KOPT-K1 (cell line): ENCODE measurements at regions not wholly inside any gene's neighbourhood (a gene's known extent, or its start where the extent isn't known, plus 50 kb on each side); places are given as distances from the start of the nearest gene placed in this dataset.

Experiments used
- H3K27ac ChIP-seq: fragments of 200-600 bp; sonication (generic); 2 replicates; pipeline ENCODE4 v1.5.1; 2016; ENCODE audit warnings: antibody characterized with exemption, mild to moderate bottlenecking, low read depth, low read length; ENCODE audit not compliant: poor library complexity, severe bottlenecking
- H3K36me3 ChIP-seq: fragments of 200-600 bp; sonication (generic); 2 replicates; pipeline ENCODE4 v1.5.1; 2017; ENCODE audit warnings: antibody characterized with exemption, mild to moderate bottlenecking, low read length, moderate library complexity; ENCODE audit not compliant: insufficient read depth
- H3K9me3 ChIP-seq: fragments of 200-600 bp; sonication (generic); 2 replicates; pipeline ENCODE4 v1.5.1; 2017; ENCODE audit warnings: antibody characterized with exemption, low read length, mild to moderate bottlenecking; ENCODE audit not compliant: insufficient read depth, poor library complexity, severe bottlenecking

DNA sequence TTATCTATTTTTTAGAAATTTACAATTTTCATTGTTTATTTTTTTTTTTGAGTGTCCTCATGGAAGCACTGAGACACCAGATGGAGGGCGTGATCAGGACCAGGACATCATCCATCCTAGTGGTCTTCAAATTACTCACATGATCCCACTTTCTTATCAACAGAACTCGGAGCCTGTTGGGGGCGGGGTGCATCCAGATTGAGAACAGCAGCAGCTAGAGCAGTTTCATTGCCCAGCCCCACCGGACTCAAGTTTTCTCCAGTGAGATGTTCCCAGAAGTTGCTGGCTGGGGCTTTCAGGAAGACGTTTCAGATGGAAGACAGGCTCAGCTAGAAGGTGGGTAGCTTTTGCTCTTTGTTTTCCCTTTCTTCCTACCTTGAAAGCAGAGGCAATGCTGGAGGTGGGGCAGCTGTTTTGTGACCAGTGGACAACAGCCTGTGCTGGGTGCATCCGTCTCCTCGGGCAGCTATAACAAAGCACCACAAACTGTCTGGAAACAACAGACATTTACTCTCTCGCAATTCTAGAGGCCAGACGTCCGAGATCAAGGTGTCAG lies 562.1 kb downstream of the TBC1D22A start:
- Histone ChIP-seq H3K36me3 (no peaks in the 10 kb centered on the region), H3K27ac (no peak overlapping the region), H3K9me3 (peaks cover 20% of the 10 kb centered on the region)

DNA sequence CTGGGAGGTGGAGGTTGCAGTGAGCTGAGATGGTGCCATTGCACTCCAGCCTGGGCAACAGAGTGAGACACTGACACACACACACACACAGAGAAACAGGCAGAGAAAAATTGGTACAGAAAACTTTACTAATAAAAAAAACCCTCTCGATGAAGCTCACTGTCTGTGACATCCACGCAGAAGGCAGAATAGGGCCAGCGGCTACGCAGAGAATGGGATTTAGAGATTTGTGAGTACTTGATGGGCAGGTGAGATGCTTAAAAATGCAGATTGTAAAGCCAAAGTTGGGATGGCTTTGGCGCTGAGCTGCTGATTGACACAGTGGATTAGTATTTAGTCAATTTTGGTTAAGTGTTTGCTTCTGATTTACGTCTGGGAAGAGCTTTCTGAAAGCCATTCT lies 561.1 kb downstream of the TBC1D22A start:
- H3K27ac ChIP-seq = no peak overlapping the region
- no peaks in the 10 kb centered on the region for H3K36me3 ChIP-seq
- H3K9me3 ChIP-seq = peaks cover 20% of the 10 kb centered on the region

DNA sequence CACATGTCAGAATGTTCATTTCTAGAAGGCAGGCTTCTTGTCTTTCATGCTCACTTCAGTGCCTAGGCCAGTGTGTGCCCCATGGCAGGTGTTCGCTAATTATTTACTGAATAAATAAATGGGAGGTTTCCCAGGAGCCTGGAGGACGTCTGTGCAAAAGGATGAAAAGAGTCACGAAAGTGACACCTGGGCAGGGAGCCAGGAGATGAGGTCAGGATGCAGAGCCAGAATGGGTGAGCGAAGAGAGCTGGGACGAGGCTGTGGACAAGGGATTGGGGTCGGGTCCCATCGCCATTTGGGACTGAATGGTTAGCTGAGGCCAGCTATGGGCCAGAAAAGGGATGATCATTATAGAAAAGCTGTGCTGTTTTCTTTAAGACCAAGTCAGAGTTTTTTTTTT lies 560.4 kb downstream of the TBC1D22A start:
- H3K9me3 ChIP-seq = peaks cover 20% of the 10 kb centered on the region
- no peak overlapping the region for H3K27ac ChIP-seq
- H3K36me3 ChIP-seq = no peaks in the 10 kb centered on the region

DNA sequence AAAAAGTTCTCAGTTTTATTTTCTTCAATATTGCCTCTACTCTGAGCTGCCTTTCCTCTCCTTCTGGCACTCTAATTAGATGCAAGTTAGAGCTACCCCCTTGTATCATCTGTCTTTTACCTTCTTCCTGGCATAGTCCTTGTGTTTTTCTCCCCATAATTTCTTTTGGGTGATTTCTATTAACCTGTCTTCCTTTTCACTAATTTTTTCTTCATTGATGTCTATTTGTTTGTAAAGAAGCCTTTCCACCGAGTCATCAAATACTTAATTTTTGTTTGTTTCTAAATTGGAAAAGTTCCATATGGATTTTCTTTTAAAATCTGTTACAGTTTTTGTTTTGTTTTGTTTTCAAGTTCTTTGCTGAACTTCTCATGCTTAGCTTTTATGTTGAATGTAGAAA lies 558.1 kb downstream of the TBC1D22A start:
- Histone ChIP-seq H3K27ac (no peak overlapping the region), H3K9me3 (peaks cover 20% of the 10 kb centered on the region), H3K36me3 (no peaks in the 10 kb centered on the region)

DNA sequence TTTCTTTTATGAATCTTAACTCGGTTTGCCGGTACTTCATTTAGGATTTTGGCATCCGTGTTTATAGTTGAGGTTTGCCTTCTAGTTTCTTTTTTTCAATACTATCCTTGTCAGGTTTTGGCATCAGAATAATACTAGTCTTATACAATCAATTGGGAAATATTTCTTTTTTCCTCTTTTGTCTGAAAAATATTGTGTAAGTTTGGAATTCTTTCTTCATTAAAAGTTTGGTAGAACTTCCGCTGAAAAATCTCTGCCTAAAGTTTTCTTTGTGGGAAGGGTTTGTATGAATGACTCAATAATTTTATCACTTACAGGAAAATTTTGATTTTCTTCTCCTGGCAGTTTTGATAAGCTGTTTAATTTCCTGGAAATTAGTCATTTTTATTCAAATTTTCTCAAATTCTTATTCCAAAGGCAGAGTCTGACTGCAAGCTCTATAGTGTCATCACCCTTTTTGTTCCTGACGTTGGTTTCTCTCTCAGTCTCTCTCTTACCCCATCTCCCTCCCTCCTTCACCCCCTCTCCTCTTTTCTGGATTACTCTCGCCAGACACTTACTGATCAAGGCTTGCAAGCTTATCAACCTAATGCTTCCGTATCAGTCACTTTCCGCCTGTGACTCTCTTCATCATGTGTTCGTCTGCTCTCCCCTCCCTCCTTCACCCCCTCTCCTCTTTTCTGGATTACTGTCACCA lies 555.7 kb downstream of the TBC1D22A start:
- no peaks in the 10 kb centered on the region for H3K36me3 ChIP-seq
- H3K27ac ChIP-seq = no peak overlapping the region
- H3K9me3 ChIP-seq = peaks cover 20% of the 10 kb centered on the region

DNA sequence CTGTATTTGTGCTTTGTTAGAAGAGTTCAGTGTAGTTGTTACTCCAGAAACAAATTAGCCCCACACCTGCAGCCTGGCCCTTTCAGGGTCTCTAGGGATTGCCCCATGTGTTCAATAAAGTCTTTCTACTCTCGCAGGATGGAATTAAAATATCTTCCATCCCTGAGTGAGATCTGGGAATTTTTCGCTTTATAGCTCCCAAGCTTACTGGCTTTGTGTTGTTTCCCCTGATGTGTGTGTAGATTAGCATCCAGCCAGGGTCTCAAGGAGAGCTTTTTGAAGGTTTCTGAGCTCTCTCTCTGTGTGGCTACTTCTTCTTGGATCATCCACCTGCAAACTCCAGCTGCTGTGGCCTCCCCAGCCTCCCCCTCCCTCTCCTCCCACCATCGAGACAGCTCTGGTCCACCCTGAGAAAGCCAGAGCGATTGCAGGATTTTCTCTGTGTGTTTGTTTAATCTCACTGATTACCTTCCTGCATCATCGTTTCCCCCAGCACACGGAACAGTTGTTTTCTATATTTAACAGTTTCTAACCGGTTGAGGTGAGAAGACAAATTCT lies 553.5 kb downstream of the TBC1D22A start:
- no peaks in the 10 kb centered on the region for H3K36me3 ChIP-seq
- H3K9me3 ChIP-seq = peaks cover 7% of the 10 kb centered on the region
- no peak overlapping the region for H3K27ac ChIP-seq

DNA sequence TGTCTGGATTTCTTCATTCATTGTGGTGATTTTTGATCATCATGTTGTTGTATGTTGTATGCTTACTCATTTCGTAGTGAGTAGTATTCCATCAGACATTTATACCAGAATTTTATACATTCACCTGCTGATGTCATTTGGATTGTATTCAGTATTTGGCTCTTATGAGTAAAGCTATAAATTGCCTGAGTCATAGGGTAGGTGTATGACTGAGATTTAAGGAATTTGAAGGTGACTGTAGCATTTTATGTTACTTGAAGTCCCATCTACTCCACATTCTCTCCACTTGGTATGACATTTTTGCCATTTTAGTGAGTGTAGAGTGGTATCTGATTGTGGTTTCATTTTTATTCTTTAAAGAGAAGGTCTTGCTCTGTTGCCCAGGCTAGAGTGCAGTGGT lies 548.2 kb downstream of the TBC1D22A start:
- H3K36me3 ChIP-seq = no peaks in the 10 kb centered on the region
- no peak overlapping the region for H3K27ac ChIP-seq
- H3K9me3 ChIP-seq = no peaks in the 10 kb centered on the region

DNA sequence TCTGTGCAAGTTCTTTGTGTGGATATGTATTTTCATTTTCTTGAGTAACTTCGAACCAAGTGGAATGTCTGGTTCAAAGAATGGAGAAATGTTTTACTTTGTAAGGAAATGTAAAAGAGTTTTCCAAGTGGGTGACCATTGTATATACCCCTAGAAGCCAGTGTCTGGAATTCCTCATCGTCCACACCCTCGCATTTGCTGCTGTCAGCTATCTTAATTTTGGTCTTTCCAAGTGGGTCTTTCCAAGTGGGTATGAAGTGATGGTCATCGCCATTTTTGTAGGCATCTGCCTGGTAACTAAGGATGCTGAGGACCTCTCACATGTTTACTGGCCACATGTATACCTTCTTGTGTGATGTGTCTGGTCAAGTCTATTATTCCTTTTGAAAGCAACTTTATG lies 547.5 kb downstream of the TBC1D22A start:
- H3K36me3 ChIP-seq = no peaks in the 10 kb centered on the region
- no peaks in the 10 kb centered on the region for H3K9me3 ChIP-seq
- no peak overlapping the region for H3K27ac ChIP-seq

DNA sequence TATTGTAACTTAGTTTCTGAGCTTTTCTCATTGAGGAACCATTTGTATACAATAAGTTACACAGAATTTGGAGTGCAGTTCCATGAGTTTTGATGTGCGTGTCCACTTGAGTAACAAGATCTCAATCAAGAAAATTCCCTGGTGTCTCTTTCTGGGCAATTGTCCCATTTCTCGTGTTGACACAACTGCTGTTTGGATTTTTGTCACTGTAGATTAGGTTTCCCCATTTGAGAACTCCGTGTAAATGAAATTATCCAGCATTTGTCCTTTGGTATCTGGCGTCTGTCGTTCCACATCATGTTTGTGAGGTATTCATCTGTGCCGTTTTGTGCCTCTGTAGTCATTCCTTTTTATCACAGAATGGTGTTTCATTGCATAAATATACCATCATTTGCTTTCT lies 547.0 kb downstream of the TBC1D22A start:
- Histone ChIP-seq H3K9me3 (no peaks in the 10 kb centered on the region), H3K36me3 (no peaks in the 10 kb centered on the region), H3K27ac (no peak overlapping the region)

DNA sequence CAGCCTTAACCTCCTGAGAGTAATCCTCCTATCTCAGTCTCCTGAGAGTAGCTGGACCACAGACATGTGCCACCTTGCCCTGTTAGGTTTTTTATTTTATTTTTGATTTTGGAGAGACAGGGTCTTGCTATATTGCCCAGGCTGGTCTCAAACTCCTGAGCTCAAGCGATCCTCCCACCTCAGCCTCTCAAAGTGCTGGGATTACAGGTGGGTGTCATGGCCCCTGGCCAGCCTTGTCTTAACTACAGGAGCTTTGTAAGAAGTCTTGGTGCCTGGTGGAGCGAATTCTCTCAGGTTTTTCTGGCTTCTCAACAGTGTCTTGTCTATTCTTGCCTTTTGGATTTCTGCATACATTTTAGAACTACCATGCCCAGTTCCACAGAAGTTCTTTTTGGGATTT lies 546.4 kb downstream of the TBC1D22A start:
- Histone ChIP-seq H3K9me3 (no peaks in the 10 kb centered on the region), H3K36me3 (no peaks in the 10 kb centered on the region), H3K27ac (no peak overlapping the region)

DNA sequence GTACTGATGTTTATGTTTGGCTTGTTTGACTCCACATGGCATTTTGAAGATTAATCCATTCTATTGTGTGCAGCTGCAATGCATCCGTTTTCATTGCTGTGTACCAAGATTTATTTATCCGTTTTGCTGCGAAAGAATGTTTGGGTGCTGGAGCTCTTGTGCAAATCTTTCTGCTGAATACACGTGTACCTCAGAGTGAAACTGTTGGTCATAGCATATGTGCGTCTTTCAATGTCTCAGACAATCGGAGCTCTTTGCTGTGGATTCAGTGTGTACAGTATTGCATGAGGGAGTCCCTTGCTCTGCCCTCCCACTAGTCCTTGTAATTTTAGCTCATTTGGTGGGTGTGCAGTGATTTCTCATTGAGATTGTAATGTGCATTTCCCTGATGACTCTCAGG lies 545.4 kb downstream of the TBC1D22A start:
- Histone ChIP-seq H3K27ac (no peak overlapping the region), H3K36me3 (no peaks in the 10 kb centered on the region), H3K9me3 (no peaks in the 10 kb centered on the region)

DNA sequence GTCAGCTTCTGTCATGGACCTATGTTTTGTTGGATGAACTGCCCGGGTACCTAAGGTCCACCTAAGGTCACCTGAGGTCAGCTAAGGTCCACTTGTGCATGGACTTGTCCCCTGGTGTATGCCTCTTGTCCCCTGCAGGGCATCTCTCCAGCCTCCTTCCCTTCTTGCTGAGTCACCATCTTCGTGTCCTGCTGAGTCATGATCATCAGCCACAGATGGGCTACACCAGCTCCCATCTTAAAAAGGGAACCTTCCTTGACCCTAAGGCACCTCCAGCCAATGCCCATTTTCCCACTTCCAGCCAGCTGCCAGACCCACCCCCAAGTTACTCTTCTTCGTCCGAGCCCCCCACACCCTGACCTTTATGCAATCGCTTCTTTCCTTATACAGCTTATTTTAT lies 544.9 kb downstream of the TBC1D22A start:
- Histone ChIP-seq H3K9me3 (no peaks in the 10 kb centered on the region), H3K27ac (no peak overlapping the region)

DNA sequence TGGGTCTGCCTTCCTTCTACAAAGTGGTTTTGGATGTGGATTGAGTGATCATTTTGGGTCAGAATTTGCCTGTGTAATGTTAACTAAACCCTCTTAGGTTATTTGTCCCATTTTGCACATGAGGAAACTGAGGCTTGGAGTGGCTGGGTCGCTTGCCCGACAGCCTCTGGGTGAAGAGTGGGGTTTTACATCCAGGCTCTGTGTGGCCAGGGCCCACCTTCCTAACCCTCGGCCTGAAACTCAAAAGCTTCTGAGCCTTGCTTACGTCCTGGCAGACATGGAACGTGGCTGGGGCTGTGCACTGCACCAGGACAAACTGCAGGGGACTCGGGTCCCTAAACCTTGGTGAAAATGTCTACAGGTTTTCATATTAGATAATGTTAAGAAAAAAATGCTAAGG lies 542.4 kb downstream of the TBC1D22A start:
- H3K9me3 ChIP-seq = no peaks in the 10 kb centered on the region
- no peaks in the 10 kb centered on the region for H3K36me3 ChIP-seq
- no peak overlapping the region for H3K27ac ChIP-seq

More for the DNA sequence above, 544.9 kb downstream of the TBC1D22A start:
- H3K36me3 ChIP-seq = no peaks in the 10 kb centered on the region

DNA sequence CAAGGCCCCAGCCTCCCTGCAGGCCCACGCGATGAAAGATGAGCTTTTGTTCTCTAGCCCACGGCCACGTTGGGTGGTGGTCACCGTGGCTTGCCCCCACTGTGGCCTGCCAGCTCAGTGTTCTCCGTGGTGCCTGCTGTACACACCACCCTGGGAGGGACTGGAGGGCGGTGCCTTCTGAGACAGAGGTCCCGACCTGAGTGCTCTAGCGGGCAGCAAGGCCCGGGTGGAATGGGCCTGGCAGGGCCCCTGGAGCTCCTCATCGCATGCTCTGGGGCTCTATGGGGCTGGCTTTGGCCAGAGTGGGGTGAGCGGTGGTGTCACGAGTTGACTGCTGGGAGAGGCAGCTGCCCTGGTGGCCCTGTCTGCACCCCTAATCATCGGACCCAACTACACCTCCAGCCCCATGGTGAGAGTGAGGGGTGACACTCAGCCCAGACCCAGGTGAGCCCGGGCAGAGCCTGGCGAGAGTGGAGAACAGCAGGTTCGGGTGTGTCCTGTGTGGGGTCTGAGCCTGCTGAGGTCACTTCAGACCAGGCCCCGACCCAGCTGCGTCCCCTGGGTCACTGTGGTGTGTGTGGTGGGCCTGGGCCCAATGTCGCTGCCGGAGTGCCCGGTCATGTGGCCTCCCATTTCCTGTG lies 541.9 kb downstream of the TBC1D22A start:
- Histone ChIP-seq H3K27ac (no peak overlapping the region), H3K9me3 (no peaks in the 10 kb centered on the region), H3K36me3 (no peaks in the 10 kb centered on the region)

DNA sequence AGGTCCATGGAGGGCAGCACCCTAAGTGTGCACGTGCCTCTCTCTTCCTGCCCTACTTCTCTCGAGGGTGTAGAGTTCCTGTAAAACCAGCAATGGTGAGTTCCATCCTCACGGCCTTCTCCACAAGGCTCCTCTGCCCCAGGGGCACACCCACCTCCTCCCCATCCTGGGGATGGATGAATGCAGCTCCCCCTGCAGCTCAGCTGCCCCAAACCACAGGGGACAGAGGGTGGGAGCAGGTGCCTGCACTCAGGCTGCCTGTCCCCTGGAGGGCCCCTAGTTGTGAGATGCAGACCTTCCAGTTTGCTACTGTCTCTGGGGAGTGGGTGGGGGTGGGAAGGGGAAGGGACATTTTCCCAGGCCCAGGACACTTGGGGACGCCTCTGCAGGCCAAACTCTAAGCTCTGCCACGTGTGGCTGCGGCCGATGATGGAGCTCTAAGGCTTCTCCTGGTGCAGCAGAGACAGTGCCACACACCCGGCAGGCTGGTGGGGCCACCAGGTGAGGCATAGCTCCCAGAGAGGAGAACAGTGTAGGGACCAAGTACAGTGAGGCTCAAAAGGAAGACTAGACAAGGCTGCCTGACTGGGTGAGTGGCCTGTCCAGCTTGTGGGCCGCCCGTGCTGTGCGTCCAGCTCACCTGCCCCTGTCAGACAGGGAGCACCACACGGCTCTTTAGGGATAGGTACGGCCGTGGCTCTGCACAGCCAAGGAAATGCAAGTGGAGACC lies 540.9 kb downstream of the TBC1D22A start:
- Histone ChIP-seq H3K36me3 (no peaks in the 10 kb centered on the region), H3K27ac (no peak overlapping the region), H3K9me3 (no peaks in the 10 kb centered on the region)
